Esophagus mucosa (tissue), 1 donor: ENCODE measurements at regions not wholly inside any gene's neighbourhood (a gene's known extent, or its start where the extent isn't known, plus 50 kb on each side); places are given as distances from the start of the nearest gene placed in this dataset.

ENCODE experiments used
- ATAC-seq: fragments of 200-7000 bp; cut with Tn5 transposase; one replicate; pipeline ENCODE4 v1.9.1; 2020
- donor health status: DM: yes; HTN: yes; CAD: no.

DNA sequence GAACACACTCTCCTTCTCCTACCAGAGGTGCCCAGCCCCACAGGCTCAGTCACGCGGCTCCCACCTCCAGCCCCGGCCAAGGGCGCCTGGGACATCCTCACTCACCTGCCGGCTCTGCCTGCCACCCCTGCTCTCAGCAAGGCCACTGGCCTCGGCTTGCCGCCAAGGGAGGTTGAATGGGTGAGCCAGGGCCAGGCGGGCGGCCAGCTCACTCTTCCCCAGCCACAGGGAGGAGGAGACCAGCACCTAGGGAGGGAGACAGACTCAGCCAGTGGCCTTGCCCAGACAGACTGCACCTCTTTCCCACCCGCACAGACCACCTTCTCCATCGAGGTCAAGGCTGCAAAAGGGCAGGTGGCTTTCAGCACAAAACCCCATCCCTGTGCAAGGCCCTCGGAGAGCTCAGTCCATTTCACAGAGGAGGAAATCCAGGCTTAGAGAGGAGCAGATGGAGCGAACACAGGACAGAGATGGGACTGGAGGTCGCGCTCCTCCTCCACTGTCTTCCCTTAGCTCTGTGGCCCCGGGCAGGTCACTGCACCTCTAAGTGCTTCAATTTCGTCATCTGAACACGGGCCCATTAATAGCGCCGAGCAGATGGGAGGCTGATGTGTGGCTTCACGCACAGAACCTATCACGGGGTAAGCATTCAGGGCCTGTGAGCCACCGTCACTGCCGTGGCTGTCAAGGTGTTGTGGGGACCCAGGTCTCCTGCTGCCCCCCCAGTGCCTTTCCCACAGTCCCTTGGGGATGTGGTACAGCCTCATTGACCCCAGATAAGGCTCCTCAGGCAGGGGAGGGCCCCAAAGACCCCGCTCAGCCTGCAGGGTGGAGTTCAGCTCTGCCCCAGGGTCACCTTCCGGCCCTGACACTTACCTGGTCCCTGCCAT is 56.1 kb downstream of the RMI2 start:
- peak; percentile 9 for ATAC-seq

GRCh38 chr16:11402051-11402744 is 56.9 kb downstream of the RMI2 start:
- ATAC-seq = no peak

GRCh38 chr16:11402745-11403533 is 57.7 kb downstream of the RMI2 start:
- no peak for ATAC-seq

GRCh38 chr16:11403534-11403795 is 58.2 kb downstream of the RMI2 start:
- ATAC-seq = no peak

- no peak for ATAC-seq
Observed at GRCh38 chr16:11403920-11404319, 58.7 kb downstream of the RMI2 start.

DNA sequence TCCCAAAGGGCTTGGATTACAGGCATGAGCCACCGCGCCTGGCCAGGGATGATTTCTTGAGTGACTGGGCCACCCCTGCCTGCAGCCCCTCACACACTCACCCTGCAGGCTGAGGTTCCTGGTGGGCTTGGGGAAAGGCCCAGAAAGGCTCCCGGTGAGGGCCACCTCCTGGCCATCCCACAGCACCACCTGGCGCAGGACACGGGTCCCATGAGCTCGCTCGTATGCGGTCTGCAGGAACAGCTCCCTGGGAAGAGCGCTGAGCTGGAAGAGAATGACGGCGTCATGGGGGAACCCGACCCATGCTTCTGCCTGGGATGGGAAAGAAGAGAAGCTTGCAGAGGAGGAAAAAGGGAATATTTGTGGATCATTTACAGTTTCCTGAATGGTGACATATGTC is 59.3 kb downstream of the RMI2 start:
- ATAC-seq = no peak

GRCh38 chr16:11405331-11406176 is 60.3 kb downstream of the RMI2 start:
- no peak for ATAC-seq

- ATAC-seq = no peak
Observed at GRCh38 chr16:11406177-11406560, 60.9 kb downstream of the RMI2 start.

DNA sequence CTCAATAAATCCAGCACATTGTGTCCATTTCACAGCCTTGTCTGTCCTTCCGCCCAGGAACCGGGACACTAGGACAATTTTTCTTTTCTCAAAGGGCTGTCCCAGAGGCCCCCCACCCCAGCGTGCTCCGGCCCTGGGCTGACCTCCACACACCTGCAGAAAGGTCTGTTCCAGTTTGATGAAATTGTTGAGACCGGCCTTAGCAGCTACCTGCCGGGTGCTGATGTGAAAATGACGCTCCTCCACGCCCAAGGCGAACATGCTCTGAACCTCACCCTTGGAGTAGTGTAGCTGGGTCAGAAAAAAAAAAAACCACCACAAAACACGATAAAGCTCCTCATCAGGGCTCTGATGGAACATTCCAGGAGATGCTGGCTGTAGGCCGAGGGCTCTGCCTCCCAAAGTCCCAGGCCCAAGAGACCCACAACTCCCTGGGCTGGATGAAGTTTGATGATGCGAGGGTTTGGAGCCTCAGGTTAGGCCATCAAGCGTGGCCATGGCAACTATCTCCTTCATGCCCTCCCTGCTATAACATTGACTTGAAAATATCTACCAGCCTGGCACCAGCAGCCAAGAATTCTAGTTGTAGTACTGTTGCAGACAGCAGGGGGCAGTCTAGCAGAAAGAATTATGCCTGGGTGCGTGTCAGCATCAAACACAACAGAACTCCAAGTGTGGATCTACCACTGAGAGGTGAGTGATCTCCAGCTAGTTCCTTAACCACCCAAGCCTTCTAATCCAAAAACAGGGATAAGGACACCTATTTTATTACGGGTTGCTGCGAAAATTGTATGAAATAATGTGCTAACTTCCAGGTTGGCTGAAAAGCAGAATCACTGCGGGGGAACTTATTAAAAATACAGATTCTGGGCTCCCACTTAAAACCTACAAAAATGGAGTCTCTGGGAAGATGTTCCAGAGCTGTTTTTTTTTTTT is 62.1 kb downstream of the RMI2 start:
- peak; percentile 79 for ATAC-seq

GRCh38 chr16:11408216-11408615 is 63.0 kb downstream of the RMI2 start:
- ATAC-seq = no peak

GRCh38 chr16:11409398-11409797 is 64.1 kb downstream of the RMI2 start:
- no peak for ATAC-seq

DNA sequence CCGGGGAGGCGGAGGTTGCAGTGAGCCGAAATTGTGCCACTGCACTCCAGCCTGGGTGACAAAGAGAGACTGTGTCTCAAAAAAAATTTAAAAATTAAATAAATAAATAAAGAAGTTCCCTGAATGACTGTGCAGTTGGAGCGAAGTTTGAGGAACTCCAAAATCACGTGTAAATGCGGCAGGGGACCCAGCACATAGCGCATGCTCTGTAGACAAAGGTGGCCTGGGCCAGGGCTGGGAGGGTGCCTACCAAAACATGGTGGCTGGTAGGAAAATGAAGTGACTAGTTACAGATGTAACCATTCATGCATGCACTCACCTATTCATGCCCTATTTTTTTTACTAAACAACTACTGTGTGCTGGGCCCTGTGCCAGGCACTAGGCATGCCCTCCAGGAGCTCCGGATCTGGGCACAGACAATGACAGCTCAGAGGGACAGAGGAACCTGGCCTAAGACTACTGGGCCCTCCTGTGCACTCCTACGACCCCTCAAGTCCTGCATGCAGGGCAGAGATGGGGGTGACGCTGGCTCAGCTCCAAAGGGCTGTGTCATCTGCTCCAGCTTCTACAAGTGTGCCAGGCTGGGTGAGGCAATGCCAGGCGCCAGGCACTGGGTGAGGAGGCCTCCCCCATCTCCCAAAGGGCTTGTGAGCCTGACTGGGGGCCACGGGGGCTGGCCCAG is 65.3 kb downstream of the RMI2 start:
- ATAC-seq = peak; percentile 38

GRCh38 chr16:11411059-11411550 is 65.8 kb downstream of the RMI2 start:
- no peak for ATAC-seq

GRCh38 chr16:11412175-11412904 is 67.1 kb downstream of the RMI2 start:
- ATAC-seq = no peak

GRCh38 chr16:11412965-11413887 is 68.0 kb downstream of the RMI2 start:
- no peak for ATAC-seq

- ATAC-seq = no peak
Observed at GRCh38 chr16:11413907-11414595, 68.8 kb downstream of the RMI2 start.

DNA sequence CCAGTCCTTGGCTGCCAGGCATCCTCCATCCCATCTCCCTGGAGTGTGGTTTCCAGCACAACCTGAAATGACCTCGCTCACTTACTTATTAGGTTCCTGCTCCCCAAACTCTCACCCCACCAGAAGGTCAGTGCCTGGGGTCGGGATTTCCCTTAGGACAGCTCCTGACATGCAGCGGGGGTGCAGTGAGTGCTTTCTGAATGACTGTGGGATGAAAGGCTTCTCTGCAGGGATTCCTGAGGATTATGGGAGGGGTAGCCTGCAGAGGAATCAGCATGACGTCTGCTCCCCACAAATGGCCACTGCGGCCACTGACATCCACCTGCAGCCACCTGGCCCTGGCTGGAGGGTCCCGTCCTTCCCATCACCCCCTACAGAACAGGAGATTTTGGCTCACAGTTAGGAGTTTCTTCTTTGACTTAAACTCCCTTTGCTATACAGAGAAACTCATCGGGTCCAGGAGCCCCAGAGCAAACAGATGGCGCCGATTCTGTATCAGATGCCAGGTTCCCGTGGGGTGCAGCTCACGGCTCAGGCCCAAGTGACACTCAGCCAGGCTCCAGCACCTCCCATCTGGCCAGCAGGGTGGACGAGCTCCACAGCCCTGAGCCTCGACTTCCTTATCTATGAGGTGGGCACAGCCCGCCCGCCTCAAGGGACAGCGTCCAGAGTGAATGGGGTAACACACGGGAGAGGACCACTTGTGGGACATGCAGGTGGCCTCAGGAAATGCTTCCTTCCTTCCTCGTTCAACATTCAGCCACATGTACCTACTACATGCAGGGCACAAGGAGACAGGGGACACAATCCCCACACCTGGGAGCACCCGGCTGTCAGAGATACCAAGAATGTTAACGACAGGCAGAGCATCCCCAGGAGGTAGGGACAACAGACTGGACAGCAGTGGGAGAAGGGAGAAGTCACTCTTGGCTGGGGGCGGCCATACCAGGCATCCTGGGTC is 69.8 kb downstream of the RMI2 start:
- no peak for ATAC-seq
